HEK293 (cell line): ENCODE measurements at regions not wholly inside any gene's neighbourhood (a gene's known extent, or its start where the extent isn't known, plus 50 kb on each side); places are given as distances from the start of the nearest gene placed in this dataset.
"Not testable (repeated sequence)": the region's sequence is repeated elsewhere in the genome, so short reads cannot be mapped to it uniquely, and the experiment has no call there.

Experiments
- CTCF ChIA-PET: fragments of 350-600 bp; formaldehyde crosslinking; extraction: SDS; loops from one replicate; lab custom pipeline; 2021; ENCODE audit warnings: antibody characterized with exemption; lab: Yijun Ruan, JAX
- POLR2A ChIA-PET: fragments of 300-600 bp; formaldehyde crosslinking; extraction: SDS; loops from one replicate; lab custom pipeline; 2020; ENCODE audit warnings: antibody characterized with exemption, inconsistent platforms; lab: Yijun Ruan, JAX
- H3K27ac ChIP-seq: fragments of 200-500 bp; sonication (Bioruptor generic); 2 replicates; pipeline ENCODE4 v1.5.1; 2014; ENCODE audit warnings: low read depth, low read length, control low read depth, inconsistent platforms; ENCODE audit errors: extremely low read depth
- H3K36me3 ChIP-seq, 2 experiments: fragments of 200-500 bp in 1 of 2; sonication (Bioruptor generic) in 1 of 2; 1 replicate in 1 of 2; 2 replicates in 1 of 2; pipeline ENCODE4 v1.5.1; 2014 to 2017; ENCODE audit warnings: inconsistent platforms in 2 of 2, low read length in 2 of 2; ENCODE audit not compliant: control insufficient read depth in 2 of 2, insufficient read depth in 1 of 2
- H3K4me1 ChIP-seq: fragments of 200-500 bp; sonication (Bioruptor generic); 2 replicates; pipeline ENCODE4 v1.5.1; 2014; ENCODE audit warnings: mild to moderate bottlenecking, low read length, inconsistent platforms; ENCODE audit not compliant: control insufficient read depth, insufficient read depth
- H3K4me3 ChIP-seq: 2 replicates; pipeline ENCODE4 v1.5.1; 2011; ENCODE audit warnings: low read depth, mild to moderate bottlenecking, control low read depth, low read length, moderate library complexity
- H3K9me3 ChIP-seq: fragments of 200-500 bp; sonication (Bioruptor generic); 2 replicates; pipeline ENCODE4 v1.5.1; 2014; ENCODE audit warnings: low read depth, low read length, inconsistent platforms; ENCODE audit not compliant: control insufficient read depth, insufficient read depth
- IKZF3 ChIP-seq: fragments of 450-650 bp; IDR thresholded peaks from 2 replicates; pipeline ENCODE4 v1.5.0; 2018; ENCODE audit warnings: missing biosample characterization, mild to moderate bottlenecking, missing genetic modification characterization, moderate library complexity
- REPIN1 ChIP-seq: fragments of 450-650 bp; formaldehyde crosslinking; IDR thresholded peaks from 2 replicates; pipeline ENCODE4 v1.5.1; 2017; ENCODE audit warnings: missing biosample characterization, missing genetic modification characterization, low read depth
- SP2 ChIP-seq: fragments of 450-650 bp; formaldehyde crosslinking; IDR thresholded peaks from 2 replicates; pipeline ENCODE4 v1.5.1; 2016; ENCODE audit warnings: missing biosample characterization, missing genetic modification characterization
- ZNF19 ChIP-seq: fragments of 450-650 bp; formaldehyde crosslinking; IDR thresholded peaks from 2 replicates; pipeline ENCODE4; 2016; ENCODE audit warnings: missing biosample characterization, missing genetic modification characterization, low read depth
- ZNF214 ChIP-seq: fragments of 450-650 bp; formaldehyde crosslinking; IDR thresholded peaks from 2 replicates; pipeline ENCODE4 v1.5.1; 2017; ENCODE audit warnings: missing biosample characterization, mild to moderate bottlenecking, missing genetic modification characterization, borderline replicate concordance
- ZNF23 ChIP-seq: fragments of 450-650 bp; formaldehyde crosslinking; IDR thresholded peaks from 2 replicates; pipeline ENCODE4 v1.5.1; 2016; ENCODE audit warnings: missing biosample characterization, missing genetic modification characterization, borderline replicate concordance
- ZNF280C ChIP-seq: fragments of 450-650 bp; formaldehyde crosslinking; IDR thresholded peaks from 2 replicates; pipeline ENCODE4 v1.5.1; 2016; ENCODE audit warnings: missing biosample characterization, missing genetic modification characterization
- ZNF391 ChIP-seq: fragments of 450-650 bp; formaldehyde crosslinking; IDR thresholded peaks from 2 replicates; pipeline ENCODE4 v1.5.1; 2016; ENCODE audit warnings: low read depth, missing biosample characterization, missing genetic modification characterization, borderline replicate concordance
- ZNF404 ChIP-seq: fragments of 450-650 bp; formaldehyde crosslinking; IDR thresholded peaks from 2 replicates; pipeline ENCODE4 v1.5.1; 2017; ENCODE audit warnings: missing biosample characterization, missing genetic modification characterization
- ZNF426 ChIP-seq: fragments of 450-650 bp; formaldehyde crosslinking; IDR thresholded peaks from 2 replicates; pipeline ENCODE4 v1.5.1; 2017; ENCODE audit warnings: missing biosample characterization, missing genetic modification characterization, mild to moderate bottlenecking, inconsistent platforms, moderate library complexity
- ZNF514 ChIP-seq: fragments of 450-650 bp; formaldehyde crosslinking; IDR thresholded peaks from 2 replicates; pipeline ENCODE4 v1.5.1; 2016; ENCODE audit warnings: missing biosample characterization, missing genetic modification characterization
- ZNF624 ChIP-seq: fragments of 450-650 bp; formaldehyde crosslinking; IDR thresholded peaks from 2 replicates; pipeline ENCODE4 v1.5.1; 2017; ENCODE audit warnings: missing biosample characterization, missing genetic modification characterization
- ZNF707 ChIP-seq: fragments of 450-650 bp; formaldehyde crosslinking; IDR thresholded peaks from 2 replicates; pipeline ENCODE4 v1.5.1; 2016; ENCODE audit warnings: missing biosample characterization, missing genetic modification characterization
- ZNF777 ChIP-seq: fragments of 450-650 bp; formaldehyde crosslinking; IDR thresholded peaks from 2 replicates; pipeline ENCODE4 v1.5.1; 2017; ENCODE audit warnings: missing biosample characterization, missing genetic modification characterization, borderline replicate concordance
- ZSCAN5A ChIP-seq: fragments of 450-650 bp; formaldehyde crosslinking; IDR thresholded peaks from 2 replicates; pipeline ENCODE4 v1.5.1; 2016; ENCODE audit warnings: missing biosample characterization, missing genetic modification characterization
- ZXDB ChIP-seq: fragments of 450-650 bp; formaldehyde crosslinking; IDR thresholded peaks from 2 replicates; pipeline ENCODE4 v1.5.1; 2016; ENCODE audit warnings: missing biosample characterization, missing genetic modification characterization
- TF ChIP-seq, protein P1 (sequence below): fragments of 450-650 bp; formaldehyde crosslinking; conservative IDR thresholded peaks from 2 replicates; pipeline ENCODE4 v1.5.1; 2016; ENCODE audit warnings: low read depth, missing biosample characterization, missing genetic modification characterization
- TF ChIP-seq, protein P2 (sequence below): fragments of 450-650 bp; formaldehyde crosslinking; IDR thresholded peaks from 2 replicates; pipeline ENCODE4 v1.5.1; 2017; ENCODE audit warnings: missing biosample characterization, missing genetic modification characterization
- TF ChIP-seq, protein P3 (sequence below): fragments of 450-650 bp; formaldehyde crosslinking; IDR thresholded peaks from 2 replicates; pipeline ENCODE4 v1.5.1; 2016; ENCODE audit warnings: missing biosample characterization, missing genetic modification characterization
- TF ChIP-seq, protein P4 (sequence below): fragments of 450-650 bp; formaldehyde crosslinking; IDR thresholded peaks from 2 replicates; pipeline ENCODE4 v1.5.1; 2016; ENCODE audit warnings: missing biosample characterization, missing genetic modification characterization, borderline replicate concordance

GRCh38 chr11:26937386-26937785 is 56.5 kb upstream of the FIBIN start:
- ChIA-PET CTCF (interaction anchor here (0.6 kb wide), 1 partner anchor 82 kb away, joined by 3 read pairs; no protein-coding TSS in a partner anchor), POLR2A (no interaction called here)
- TF ChIP-seq, protein P1, sequence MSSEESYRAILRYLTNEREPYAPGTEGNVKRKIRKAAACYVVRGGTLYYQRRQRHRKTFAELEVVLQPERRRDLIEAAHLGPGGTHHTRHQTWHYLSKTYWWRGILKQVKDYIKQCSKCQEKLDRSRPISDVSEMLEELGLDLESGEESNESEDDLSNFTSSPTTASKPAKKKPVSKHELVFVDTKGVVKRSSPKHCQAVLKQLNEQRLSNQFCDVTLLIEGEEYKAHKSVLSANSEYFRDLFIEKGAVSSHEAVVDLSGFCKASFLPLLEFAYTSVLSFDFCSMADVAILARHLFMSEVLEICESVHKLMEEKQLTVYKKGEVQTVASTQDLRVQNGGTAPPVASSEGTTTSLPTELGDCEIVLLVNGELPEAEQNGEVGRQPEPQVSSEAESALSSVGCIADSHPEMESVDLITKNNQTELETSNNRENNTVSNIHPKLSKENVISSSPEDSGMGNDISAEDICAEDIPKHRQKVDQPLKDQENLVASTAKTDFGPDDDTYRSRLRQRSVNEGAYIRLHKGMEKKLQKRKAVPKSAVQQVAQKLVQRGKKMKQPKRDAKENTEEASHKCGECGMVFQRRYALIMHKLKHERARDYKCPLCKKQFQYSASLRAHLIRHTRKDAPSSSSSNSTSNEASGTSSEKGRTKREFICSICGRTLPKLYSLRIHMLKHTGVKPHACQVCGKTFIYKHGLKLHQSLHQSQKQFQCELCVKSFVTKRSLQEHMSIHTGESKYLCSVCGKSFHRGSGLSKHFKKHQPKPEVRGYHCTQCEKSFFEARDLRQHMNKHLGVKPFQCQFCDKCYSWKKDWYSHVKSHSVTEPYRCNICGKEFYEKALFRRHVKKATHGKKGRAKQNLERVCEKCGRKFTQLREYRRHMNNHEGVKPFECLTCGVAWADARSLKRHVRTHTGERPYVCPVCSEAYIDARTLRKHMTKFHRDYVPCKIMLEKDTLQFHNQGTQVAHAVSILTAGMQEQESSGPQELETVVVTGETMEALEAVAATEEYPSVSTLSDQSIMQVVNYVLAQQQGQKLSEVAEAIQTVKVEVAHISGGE (tag by site-specific recombination), result no peak
- no peak for TF ChIP-seq ZNF19 (tag by site-specific recombination)
- H3K9me3 ChIP-seq, result no peaks in the 10 kb centered on the region
- no peak overlapping the region for H3K27ac ChIP-seq
- H3K36me3 ChIP-seq, result no peaks in the 10 kb centered on the region
- no peak overlapping the region for H3K4me3 ChIP-seq
- no peaks in the 10 kb centered on the region for H3K4me1 ChIP-seq

DNA sequence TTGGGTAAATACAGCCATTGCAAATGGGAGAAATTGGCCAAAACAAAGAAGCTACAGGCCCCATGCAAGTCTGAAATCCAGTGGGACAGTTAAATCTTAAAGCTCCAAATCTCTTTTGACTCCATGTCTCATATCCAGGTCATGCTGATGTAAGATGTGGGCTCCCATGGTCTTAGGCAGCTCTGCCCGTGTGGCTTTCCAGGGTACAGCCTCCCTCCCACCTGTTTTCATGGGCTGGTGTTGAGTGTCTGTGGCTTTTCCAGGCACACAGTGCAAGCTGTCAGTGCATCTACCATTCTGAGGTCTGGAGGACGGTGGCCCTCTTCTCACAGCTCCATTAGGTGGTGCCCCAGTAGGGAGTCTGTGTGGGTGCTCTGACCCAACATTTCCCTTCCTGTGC is 53.4 kb upstream of the FIBIN start:
- CTCF ChIA-PET, POLR2A ChIA-PET, H3K9me3 ChIP-seq: not testable (repeated sequence)

GRCh38 chr11:26942356-26942755 is 51.6 kb upstream of the FIBIN start:
- POLR2A ChIA-PET, result no interaction called here
- no peaks in the 10 kb centered on the region for H3K9me3 ChIP-seq
- CTCF ChIA-PET, result interaction anchor here (0.7 kb wide), 1 partner anchor 14 kb away, joined by 5 read pairs; no protein-coding TSS in a partner anchor
- no peaks in the 10 kb centered on the region for H3K36me3 ChIP-seq
- H3K4me3 ChIP-seq, result no peak overlapping the region
- TF ChIP-seq ZNF214 (tag by site-specific recombination) (no peak), REPIN1 (tag by site-specific recombination) (no peak), ZSCAN5A (tag by site-specific recombination) (no peak), ZXDB (tag by site-specific recombination) (no peak), IKZF3 (tag by site-specific recombination) (no peak), ZNF280C (tag by site-specific recombination) (no peak), ZNF391 (tag by site-specific recombination) (no peak), ZNF707 (no peak), ZNF514 (no peak), ZNF777 (no peak), SP2 (tag by site-specific recombination) (no peak), ZNF624 (tag by site-specific recombination) (no peak), ZNF23 (no peak), ZNF426 (tag by site-specific recombination) (no peak), ZNF404 (tag by site-specific recombination) (no peak)
- TF ChIP-seq, protein P2, sequence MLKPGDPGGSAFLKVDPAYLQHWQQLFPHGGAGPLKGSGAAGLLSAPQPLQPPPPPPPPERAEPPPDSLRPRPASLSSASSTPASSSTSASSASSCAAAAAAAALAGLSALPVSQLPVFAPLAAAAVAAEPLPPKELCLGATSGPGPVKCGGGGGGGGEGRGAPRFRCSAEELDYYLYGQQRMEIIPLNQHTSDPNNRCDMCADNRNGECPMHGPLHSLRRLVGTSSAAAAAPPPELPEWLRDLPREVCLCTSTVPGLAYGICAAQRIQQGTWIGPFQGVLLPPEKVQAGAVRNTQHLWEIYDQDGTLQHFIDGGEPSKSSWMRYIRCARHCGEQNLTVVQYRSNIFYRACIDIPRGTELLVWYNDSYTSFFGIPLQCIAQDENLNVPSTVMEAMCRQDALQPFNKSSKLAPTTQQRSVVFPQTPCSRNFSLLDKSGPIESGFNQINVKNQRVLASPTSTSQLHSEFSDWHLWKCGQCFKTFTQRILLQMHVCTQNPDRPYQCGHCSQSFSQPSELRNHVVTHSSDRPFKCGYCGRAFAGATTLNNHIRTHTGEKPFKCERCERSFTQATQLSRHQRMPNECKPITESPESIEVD (tag by site-specific recombination), result no peak
- TF ChIP-seq, protein P3, sequence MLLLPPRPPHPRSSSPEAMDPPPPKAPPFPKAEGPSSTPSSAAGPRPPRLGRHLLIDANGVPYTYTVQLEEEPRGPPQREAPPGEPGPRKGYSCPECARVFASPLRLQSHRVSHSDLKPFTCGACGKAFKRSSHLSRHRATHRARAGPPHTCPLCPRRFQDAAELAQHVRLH (tag by site-specific recombination), result no peak
- TF ChIP-seq, protein P4, sequence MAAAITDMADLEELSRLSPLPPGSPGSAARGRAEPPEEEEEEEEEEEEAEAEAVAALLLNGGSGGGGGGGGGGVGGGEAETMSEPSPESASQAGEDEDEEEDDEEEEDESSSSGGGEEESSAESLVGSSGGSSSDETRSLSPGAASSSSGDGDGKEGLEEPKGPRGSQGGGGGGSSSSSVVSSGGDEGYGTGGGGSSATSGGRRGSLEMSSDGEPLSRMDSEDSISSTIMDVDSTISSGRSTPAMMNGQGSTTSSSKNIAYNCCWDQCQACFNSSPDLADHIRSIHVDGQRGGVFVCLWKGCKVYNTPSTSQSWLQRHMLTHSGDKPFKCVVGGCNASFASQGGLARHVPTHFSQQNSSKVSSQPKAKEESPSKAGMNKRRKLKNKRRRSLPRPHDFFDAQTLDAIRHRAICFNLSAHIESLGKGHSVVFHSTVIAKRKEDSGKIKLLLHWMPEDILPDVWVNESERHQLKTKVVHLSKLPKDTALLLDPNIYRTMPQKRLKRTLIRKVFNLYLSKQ (tag by site-specific recombination), result no peak
- no peaks in the 10 kb centered on the region for H3K4me1 ChIP-seq
- no peak overlapping the region for H3K27ac ChIP-seq

More for the DNA sequence above, 53.4 kb upstream of the FIBIN start:
- not testable (repeated sequence) for H3K36me3 ChIP-seq, H3K4me1 ChIP-seq, H3K4me3 ChIP-seq, H3K27ac ChIP-seq
